Erythroblast (primary cell): ENCODE measurements at regions not wholly inside any gene's neighbourhood (a gene's known extent, or its start where the extent isn't known, plus 50 kb on each side); places are given as distances from the start of the nearest gene placed in this dataset.
"Not testable (repeated sequence)": the region's sequence is repeated elsewhere in the genome, so short reads cannot be mapped to it uniquely, and the experiment has no call there.

Experiments
- GATA1 ChIP-seq: IDR thresholded peaks from 2 replicates; pipeline ENCODE4 v1.6.1; 2011; ENCODE audit warnings: low read depth, mild to moderate bottlenecking, control low read depth, low read length, moderate library complexity
- POLR2A ChIP-seq: IDR thresholded peaks from 2 replicates; pipeline ENCODE4 v1.6.1; 2011; ENCODE audit warnings: mild to moderate bottlenecking, low read length

GRCh38 chr4:158452116-158452515 is 69.6 kb upstream of the RXFP1 start:
- TF ChIP-seq POLR2A, GATA1: not testable (repeated sequence)
